ENCODE measurements at regions not wholly inside any gene's neighbourhood (a gene's known extent, or its start where the extent isn't known, plus 50 kb on each side); places are given as distances from the start of the nearest gene placed in this dataset.

GRCh38 chr7:18420748-18421147 is 74.8 kb upstream of the HDAC9 start:
- no peak for DNase-seq

GRCh38 chr7:18421297-18422002 is 74.1 kb upstream of the HDAC9 start:
- no peak for DNase-seq

- DNase-seq, result no peak
Measured at GRCh38 chr7:18425227-18425626, 70.3 kb upstream of the HDAC9 start.

GRCh38 chr7:18425838-18426445 is 69.6 kb upstream of the HDAC9 start:
- no peak for DNase-seq

GRCh38 chr7:18426564-18427226 is 68.9 kb upstream of the HDAC9 start:
- DNase-seq, result no peak

GRCh38 chr7:18429547-18429946 is 66.0 kb upstream of the HDAC9 start:
- no peak for DNase-seq

GRCh38 chr7:18430810-18431209 is 64.7 kb upstream of the HDAC9 start:
- DNase-seq, result no peak

- DNase-seq, result no peak
Measured at GRCh38 chr7:18434171-18434570, 61.4 kb upstream of the HDAC9 start.

- DNase-seq, result no peak
Measured at GRCh38 chr7:18437101-18437500, 58.4 kb upstream of the HDAC9 start.

GRCh38 chr7:18440934-18441333 is 54.6 kb upstream of the HDAC9 start:
- DNase-seq, result no peak

- no peak for DNase-seq
Measured at GRCh38 chr7:18444826-18445225, 50.7 kb upstream of the HDAC9 start.

GRCh38 chr7:18445483-18445882 is 50.1 kb upstream of the HDAC9 start:
- DNase-seq, result no peak

Data from SIG-M5 (cell line).